ENCODE measurements at regions not wholly inside any gene's neighbourhood (a gene's known extent, or its start where the extent isn't known, plus 50 kb on each side); places are given as distances from the start of the nearest gene placed in this dataset.

GRCh38 chrX:148385471-148385870 lies 114.9 kb upstream of the AFF2 start:
- no peak overlapping the region for H3K4me3 ChIP-seq (ENCODE audit: low read depth in 1 of 2, low read length in 2 of 2)
- no peaks in the 10 kb centered on the region for H3K9me3 ChIP-seq (ENCODE audit: insufficient read depth, low read length, severe bottlenecking)
- H3K27ac ChIP-seq (ENCODE audit: low read length), result no peak overlapping the region
- no peaks in the 10 kb centered on the region for H3K36me3 ChIP-seq (ENCODE audit: insufficient read depth, low read length)
- ATAC-seq (ENCODE audit: insufficient read depth, low read depth) (no peak), DNase-seq (no peak)
- H3K4me2 ChIP-seq (ENCODE audit: insufficient read depth, low read length), result no peak overlapping the region
- H4K20me1 ChIP-seq (ENCODE audit: insufficient read depth, low read length), result no peaks in the 10 kb centered on the region
- no peak overlapping the region for H3K9ac ChIP-seq (ENCODE audit: low read depth, low read length)
- H3K27me3 ChIP-seq (ENCODE audit: insufficient read depth, low read length, poor library complexity), result no peaks in the 10 kb centered on the region
- H2AFZ ChIP-seq (ENCODE audit: low read depth, low read length), result no peak overlapping the region
- H3K79me2 ChIP-seq (ENCODE audit: insufficient read depth, low read length), result no peaks in the 10 kb centered on the region
- peaks cover 30% of the 10 kb centered on the region for H3K4me1 ChIP-seq (ENCODE audit: insufficient read depth, low read length)
- no peak for TF ChIP-seq CTCF (IDR thresholded peaks at IDR 0.05; ENCODE audit: borderline replicate concordance, extremely low read depth, low read length, poor library complexity, severe bottlenecking)

- H4K20me1 ChIP-seq (ENCODE audit: insufficient read depth, low read length), result no peaks in the 10 kb centered on the region
- DNase-seq (no peak), ATAC-seq (ENCODE audit: insufficient read depth, low read depth) (no peak)
- H3K27me3 ChIP-seq (ENCODE audit: insufficient read depth, low read length, poor library complexity), result no peaks in the 10 kb centered on the region
- no peaks in the 10 kb centered on the region for H3K36me3 ChIP-seq (ENCODE audit: insufficient read depth, low read length)
- H3K4me2 ChIP-seq (ENCODE audit: insufficient read depth, low read length), result no peak overlapping the region
- no peak overlapping the region for H3K27ac ChIP-seq (ENCODE audit: low read length)
- H3K9me3 ChIP-seq (ENCODE audit: insufficient read depth, low read length, severe bottlenecking), result no peaks in the 10 kb centered on the region
- H2AFZ ChIP-seq (ENCODE audit: low read depth, low read length), result no peak overlapping the region
- TF ChIP-seq CTCF (IDR thresholded peaks at IDR 0.05; ENCODE audit: borderline replicate concordance, extremely low read depth, low read length, poor library complexity, severe bottlenecking), result no peak
- TF ChIP-seq EZH2 (IDR thresholded peaks at IDR 0.05; ENCODE audit: borderline replicate concordance, low read depth, low read length, severe bottlenecking), result no peak
- no peak overlapping the region for H3K4me3 ChIP-seq (ENCODE audit: low read depth in 1 of 2, low read length in 2 of 2)
- no peak overlapping the region for H3K9ac ChIP-seq (ENCODE audit: low read depth, low read length)
- no peaks in the 10 kb centered on the region for H3K4me1 ChIP-seq (ENCODE audit: insufficient read depth, low read length)
- no peaks in the 10 kb centered on the region for H3K79me2 ChIP-seq (ENCODE audit: insufficient read depth, low read length)
Measured at GRCh38 chrX:148389629-148390028, 110.8 kb upstream of the AFF2 start.

- ATAC-seq (ENCODE audit: insufficient read depth, low read depth) (no peak), DNase-seq (no peak)
- TF ChIP-seq CTCF (IDR thresholded peaks at IDR 0.05; ENCODE audit: borderline replicate concordance, extremely low read depth, low read length, poor library complexity, severe bottlenecking) (no peak), EZH2 (IDR thresholded peaks at IDR 0.05; ENCODE audit: borderline replicate concordance, low read depth, low read length, severe bottlenecking) (no peak)
- H3K36me3 ChIP-seq (ENCODE audit: insufficient read depth, low read length), result no peaks in the 10 kb centered on the region
- H3K4me1 ChIP-seq (ENCODE audit: insufficient read depth, low read length), result no peaks in the 10 kb centered on the region
- no peaks in the 10 kb centered on the region for H3K79me2 ChIP-seq (ENCODE audit: insufficient read depth, low read length)
- H3K9ac ChIP-seq (ENCODE audit: low read depth, low read length), result no peak overlapping the region
- H3K4me2 ChIP-seq (ENCODE audit: insufficient read depth, low read length), result no peak overlapping the region
- no peaks in the 10 kb centered on the region for H4K20me1 ChIP-seq (ENCODE audit: insufficient read depth, low read length)
- H3K9me3 ChIP-seq (ENCODE audit: insufficient read depth, low read length, severe bottlenecking), result no peaks in the 10 kb centered on the region
- no peak overlapping the region for H3K4me3 ChIP-seq (ENCODE audit: low read depth in 1 of 2, low read length in 2 of 2)
- no peaks in the 10 kb centered on the region for H3K27me3 ChIP-seq (ENCODE audit: insufficient read depth, low read length, poor library complexity)
- H2AFZ ChIP-seq (ENCODE audit: low read depth, low read length), result no peak overlapping the region
- H3K27ac ChIP-seq (ENCODE audit: low read length), result no peak overlapping the region
Measured at GRCh38 chrX:148412006-148412405, 88.4 kb upstream of the AFF2 start.

- no peak overlapping the region for H3K4me2 ChIP-seq (ENCODE audit: insufficient read depth, low read length)
- H4K20me1 ChIP-seq (ENCODE audit: insufficient read depth, low read length), result no peaks in the 10 kb centered on the region
- H3K27ac ChIP-seq (ENCODE audit: low read length), result no peak overlapping the region
- H2AFZ ChIP-seq (ENCODE audit: low read depth, low read length), result no peak overlapping the region
- H3K79me2 ChIP-seq (ENCODE audit: insufficient read depth, low read length), result no peaks in the 10 kb centered on the region
- no peak for DNase-seq
- H3K4me1 ChIP-seq (ENCODE audit: insufficient read depth, low read length), result no peaks in the 10 kb centered on the region
- no peak for ATAC-seq (ENCODE audit: insufficient read depth, low read depth)
- no peaks in the 10 kb centered on the region for H3K27me3 ChIP-seq (ENCODE audit: insufficient read depth, low read length, poor library complexity)
- H3K4me3 ChIP-seq (ENCODE audit: low read depth in 1 of 2, low read length in 2 of 2), result no peak overlapping the region
- TF ChIP-seq EZH2 (IDR thresholded peaks at IDR 0.05; ENCODE audit: borderline replicate concordance, low read depth, low read length, severe bottlenecking), result no peak
- no peak for TF ChIP-seq CTCF (IDR thresholded peaks at IDR 0.05; ENCODE audit: borderline replicate concordance, extremely low read depth, low read length, poor library complexity, severe bottlenecking)
- no peaks in the 10 kb centered on the region for H3K36me3 ChIP-seq (ENCODE audit: insufficient read depth, low read length)
- no peak overlapping the region for H3K9ac ChIP-seq (ENCODE audit: low read depth, low read length)
- H3K9me3 ChIP-seq (ENCODE audit: insufficient read depth, low read length, severe bottlenecking), result no peaks in the 10 kb centered on the region
Measured at GRCh38 chrX:148416142-148416541, 84.3 kb upstream of the AFF2 start.

Data from DND-41 (cell line).